SK-N-SH (cell line): ENCODE measurements at regions not wholly inside any gene's neighbourhood (a gene's known extent, or its start where the extent isn't known, plus 50 kb on each side); places are given as distances from the start of the nearest gene placed in this dataset.
"Not testable (repeated sequence)": the region's sequence is repeated elsewhere in the genome, so short reads cannot be mapped to it uniquely, and the experiment has no call there.

ENCODE experiments used
- CTCF ChIA-PET: fragments of 300-600, 350-600 bp; formaldehyde crosslinking; extraction: SDS; loops from one replicate; lab custom pipeline; 2021; lab: Yijun Ruan, JAX
- POLR2A ChIA-PET: fragments of 350-600 bp; sonication (Branson Sonifier 250); formaldehyde crosslinking; extraction: SDS; loops from one replicate; lab custom pipeline; 2020; ENCODE audit warnings: antibody characterized with exemption, inconsistent platforms; lab: Yijun Ruan, JAX
- DNase-seq: peaks from one replicate; pipeline ENCODE4 v3.0.0; 2012
- H2AFZ ChIP-seq: fragments of 200-600 bp; sonication (generic); 2 replicates; pipeline ENCODE4 v1.8.1; 2016; ENCODE audit warnings: antibody characterized with exemption, mild to moderate bottlenecking, low read depth
- H3F3A ChIP-seq: fragments of 200-600 bp; sonication (generic); replicated peaks from 2 replicates; pipeline ENCODE3; 2016; ENCODE audit warnings: antibody characterized with exemption, mild to moderate bottlenecking; ENCODE audit not compliant: insufficient read depth
- H3K27ac ChIP-seq, 2 experiments: fragments of 200-500 bp in 1 of 2; fragments of 200-600 bp in 1 of 2; sonication (Bioruptor generic) in 1 of 2; sonication (generic), shearing (Covaris generic) in 1 of 2; 2 replicates each; pipeline versions ENCODE4 v1.5.1 to v1.6.1; 2014 to 2016; ENCODE audit warnings: low read depth in 2 of 2, inconsistent platforms in 1 of 2, low read length in 1 of 2, mild to moderate bottlenecking in 1 of 2, mixed read lengths in 1 of 2
- H3K27me3 ChIP-seq: fragments of 200-600 bp; sonication (generic), shearing (Covaris generic); 2 replicates; pipeline ENCODE4 v1.6.1; 2016; ENCODE audit warnings: mixed run types; ENCODE audit not compliant: insufficient read depth
- H3K36me3 ChIP-seq, 2 experiments: fragments of 200-500 bp in 1 of 2; fragments of 200-600 bp in 1 of 2; sonication (Bioruptor generic) in 1 of 2; sonication (generic) in 1 of 2; replicated peaks in 1 of 2; 2 replicates each; pipeline versions ENCODE3 to v1.5.1; 2014 to 2016; ENCODE audit warnings: low read length in 1 of 2, mild to moderate bottlenecking in 1 of 2; ENCODE audit not compliant: insufficient read depth in 2 of 2, control insufficient read depth in 1 of 2
- H3K4me1 ChIP-seq, 2 experiments: fragments of 200-500 bp in 1 of 2; fragments of 200-600 bp in 1 of 2; sonication (Bioruptor generic) in 1 of 2; sonication (generic), shearing (Covaris generic) in 1 of 2; 2 replicates each; pipeline versions ENCODE4 v1.5.1 to v1.6.1; 2014 to 2016; ENCODE audit warnings: low read depth in 1 of 2, low read length in 1 of 2, mixed run types in 1 of 2; ENCODE audit not compliant: insufficient read depth in 2 of 2, control insufficient read depth in 1 of 2
- H3K4me2 ChIP-seq: fragments of 200-600 bp; sonication (generic), shearing (Covaris generic); 2 replicates; pipeline ENCODE4 v1.6.1; 2017; ENCODE audit warnings: mixed run types
- H3K4me3 ChIP-seq, 2 experiments: fragments of 200-500 bp in 1 of 2; fragments of 200-600 bp in 1 of 2; sonication (Bioruptor generic) in 1 of 2; sonication (generic), shearing (Covaris generic) in 1 of 2; 2 replicates each; pipeline versions ENCODE4 v1.5.1 to v1.8.1; 2014 to 2016; ENCODE audit warnings: low read depth in 2 of 2, inconsistent platforms in 1 of 2, low read length in 1 of 2, mild to moderate bottlenecking in 1 of 2, mixed read lengths in 1 of 2, moderate library complexity in 1 of 2
- H3K79me2 ChIP-seq: fragments of 200-600 bp; sonication (generic); 2 replicates; pipeline ENCODE4 v1.8.1; 2017; ENCODE audit warnings: mild to moderate bottlenecking; ENCODE audit not compliant: insufficient read depth
- H3K9ac ChIP-seq: fragments of 200-600 bp; sonication (generic); 2 replicates; pipeline ENCODE4 v1.6.1; 2017; ENCODE audit warnings: mixed run types
- H3K9me2 ChIP-seq: fragments of 200-600 bp; sonication (generic); 2 replicates; pipeline ENCODE4 v1.6.1; 2017; ENCODE audit warnings: mixed run types
- H3K9me3 ChIP-seq: fragments of 200-600 bp; sonication (generic); 2 replicates; pipeline ENCODE4 v1.6.1; 2017; ENCODE audit warnings: mixed run types, mild to moderate bottlenecking, moderate library complexity
- H4K20me1 ChIP-seq: fragments of 200-600 bp; sonication (generic); 2 replicates; pipeline ENCODE4 v1.6.1; 2017; ENCODE audit warnings: mild to moderate bottlenecking, mixed run types; ENCODE audit not compliant: insufficient read depth
- CHD2 ChIP-seq: fragments of 150-350 bp; IDR thresholded peaks from 2 replicates; pipeline ENCODE4 v1.6.1; 2018; ENCODE audit warnings: low read length; ENCODE audit not compliant: partially characterized antibody
- EP300 ChIP-seq, 2 experiments: IDR thresholded peaks; 2 replicates each; pipeline versions ENCODE4 v1.4.0 to v1.6.1; 2012; ENCODE audit warnings: borderline replicate concordance in 1 of 2, low read depth in 1 of 2, low read length in 1 of 2
- EZH2phosphoT487 ChIP-seq: fragments of 200-600 bp; sonication (generic); IDR thresholded peaks from 2 replicates; pipeline ENCODE4 v1.6.1; 2017; ENCODE audit warnings: low read depth, mixed run types, mild to moderate bottlenecking, antibody characterized with exemption, moderate library complexity, borderline replicate concordance
- FOXJ3 ChIP-seq: sonication (generic); formaldehyde crosslinking; IDR thresholded peaks from 2 replicates; pipeline ENCODE4 v1.5.1; 2020; ENCODE audit warnings: mild to moderate bottlenecking, missing genetic modification reagents
- FOXM1 ChIP-seq: IDR thresholded peaks from 2 replicates; pipeline ENCODE4 v1.4.0; 2012; ENCODE audit warnings: low read depth, mild to moderate bottlenecking
- POLR2AphosphoS5 ChIP-seq: IDR thresholded peaks from 2 replicates; pipeline ENCODE4 v1.6.1; 2012; ENCODE audit warnings: low read depth, low read length
- RCOR1 ChIP-seq: fragments of 150-350 bp; IDR thresholded peaks from 2 replicates; pipeline ENCODE4 v1.6.1; 2017; ENCODE audit warnings: antibody characterized with exemption, low read length
- RFX5 ChIP-seq: IDR thresholded peaks from 2 replicates; pipeline ENCODE4 v1.6.1; 2012; ENCODE audit warnings: mild to moderate bottlenecking, improper control_type of control experiment, low read length
- TAF1 ChIP-seq: IDR thresholded peaks from 2 replicates; pipeline ENCODE4 v1.6.1; 2012; ENCODE audit warnings: low read depth, mild to moderate bottlenecking, low read length, moderate library complexity, borderline replicate concordance
- WGBS: methylation state at CpG from one replicate; pipeline ENCODE4 v1.1.6; 2017; ENCODE audit warnings: low lambda C conversion rate; 5-methylcytosine and 5-hydroxymethylcytosine counted together
- TF ChIP-seq, protein P1 (sequence below): IDR thresholded peaks from 2 replicates; pipeline ENCODE4; 2012
- TF ChIP-seq, protein P2 (sequence below): fragments of 150-350 bp; IDR thresholded peaks from 2 replicates; pipeline ENCODE4 v1.6.1; 2016; ENCODE audit warnings: mild to moderate bottlenecking, low read depth, low read length
- TF ChIP-seq, protein P3 (sequence below): fragments of 200-600 bp; sonication (generic); IDR thresholded peaks from 2 replicates; pipeline ENCODE4 v1.6.1; 2017; ENCODE audit warnings: antibody characterized with exemption, mild to moderate bottlenecking, moderate library complexity
- TF ChIP-seq, protein P4 (sequence below): fragments of 150-350 bp; IDR thresholded peaks from 2 replicates; pipeline ENCODE4 v1.6.1; 2017; ENCODE audit warnings: antibody characterized with exemption, low read length, low read depth, borderline replicate concordance

- TF ChIP-seq, protein P1, sequence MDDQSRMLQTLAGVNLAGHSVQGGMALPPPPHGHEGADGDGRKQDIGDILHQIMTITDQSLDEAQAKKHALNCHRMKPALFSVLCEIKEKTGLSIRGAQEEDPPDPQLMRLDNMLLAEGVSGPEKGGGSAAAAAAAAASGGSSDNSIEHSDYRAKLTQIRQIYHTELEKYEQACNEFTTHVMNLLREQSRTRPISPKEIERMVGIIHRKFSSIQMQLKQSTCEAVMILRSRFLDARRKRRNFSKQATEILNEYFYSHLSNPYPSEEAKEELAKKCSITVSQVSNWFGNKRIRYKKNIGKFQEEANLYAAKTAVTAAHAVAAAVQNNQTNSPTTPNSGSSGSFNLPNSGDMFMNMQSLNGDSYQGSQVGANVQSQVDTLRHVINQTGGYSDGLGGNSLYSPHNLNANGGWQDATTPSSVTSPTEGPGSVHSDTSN = no peak
- TF ChIP-seq CHD2 = no peak
- TF ChIP-seq, protein P2, sequence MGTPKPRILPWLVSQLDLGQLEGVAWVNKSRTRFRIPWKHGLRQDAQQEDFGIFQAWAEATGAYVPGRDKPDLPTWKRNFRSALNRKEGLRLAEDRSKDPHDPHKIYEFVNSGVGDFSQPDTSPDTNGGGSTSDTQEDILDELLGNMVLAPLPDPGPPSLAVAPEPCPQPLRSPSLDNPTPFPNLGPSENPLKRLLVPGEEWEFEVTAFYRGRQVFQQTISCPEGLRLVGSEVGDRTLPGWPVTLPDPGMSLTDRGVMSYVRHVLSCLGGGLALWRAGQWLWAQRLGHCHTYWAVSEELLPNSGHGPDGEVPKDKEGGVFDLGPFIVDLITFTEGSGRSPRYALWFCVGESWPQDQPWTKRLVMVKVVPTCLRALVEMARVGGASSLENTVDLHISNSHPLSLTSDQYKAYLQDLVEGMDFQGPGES = no peak
Observed at GRCh38 chr20:55522296-55522815, 483.0 kb downstream of the CBLN4 start (continued).

DNA sequence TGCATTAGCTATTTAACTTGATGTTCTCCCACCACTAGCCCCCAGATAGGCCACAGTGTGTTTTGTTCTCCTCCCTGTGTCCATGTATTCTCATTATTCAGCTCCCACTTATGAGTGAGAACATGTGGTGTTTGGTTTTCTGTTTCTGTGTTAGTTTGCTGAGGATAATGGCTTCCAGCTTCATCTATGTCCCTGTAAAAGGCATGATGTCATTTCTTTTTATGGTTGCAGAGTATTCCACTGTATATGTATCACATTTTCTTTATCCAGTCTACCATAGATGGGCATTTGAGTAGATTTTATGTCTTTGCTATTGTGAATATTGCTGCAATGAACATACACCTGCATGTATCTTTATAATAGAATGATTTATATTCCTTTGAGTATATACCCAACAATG, 487.7 kb downstream of the CBLN4 start:
- H3K9me3 ChIP-seq, H3K4me2 ChIP-seq, H2AFZ ChIP-seq, POLR2A ChIA-PET, H3F3A ChIP-seq, H3K4me3 ChIP-seq, H3K9ac ChIP-seq, H3K9me2 ChIP-seq, H3K79me2 ChIP-seq, DNase-seq, H3K27me3 ChIP-seq, H3K27ac ChIP-seq, H3K4me1 ChIP-seq, H3K36me3 ChIP-seq, H4K20me1 ChIP-seq: not testable (repeated sequence)
- CTCF ChIA-PET = interaction anchor here (1.5 kb wide), 1 partner anchor 40 kb away, joined by 3 read pairs; no protein-coding TSS in a partner anchor

DNA sequence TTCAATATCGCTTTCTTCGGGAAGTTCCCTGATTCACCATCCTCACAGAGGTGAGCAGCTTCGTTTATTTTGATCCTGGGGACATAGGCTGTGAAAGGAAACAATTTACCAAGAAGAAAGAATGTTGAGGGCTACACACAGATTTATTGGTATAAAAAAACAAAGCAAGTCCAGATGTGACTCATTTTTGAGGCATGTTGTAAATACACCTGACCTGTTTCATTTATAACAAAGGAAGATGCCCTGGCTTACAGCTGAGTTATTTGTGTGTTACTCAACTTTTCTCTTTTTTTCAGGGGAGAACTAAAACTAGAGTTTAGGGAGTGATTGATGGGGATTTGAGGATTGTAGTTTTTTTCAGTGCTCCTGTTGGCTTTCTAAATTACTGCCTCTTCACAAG, 489.5 kb downstream of the CBLN4 start:
- Histone ChIP-seq H3K9me3 (no peaks in the 10 kb centered on the region), H3K79me2 (no peaks in the 10 kb centered on the region), H3K4me1 (no peaks in the 10 kb centered on the region), H3F3A (no peaks in the 10 kb centered on the region), H4K20me1 (no peaks in the 10 kb centered on the region), H3K4me2 (no peak overlapping the region), H3K4me3 (no peak overlapping the region), H2AFZ (no peak overlapping the region), H3K9ac (no peak overlapping the region)
- no peak for TF ChIP-seq TAF1
- TF ChIP-seq POLR2AphosphoS5 = no peak
- TF ChIP-seq EP300 (IDR thresholded peaks at IDR 0.05; ENCODE audit: borderline replicate concordance in 1 of 2, low read depth in 1 of 2, low read length in 1 of 2) = no peak
- TF ChIP-seq, protein P3, sequence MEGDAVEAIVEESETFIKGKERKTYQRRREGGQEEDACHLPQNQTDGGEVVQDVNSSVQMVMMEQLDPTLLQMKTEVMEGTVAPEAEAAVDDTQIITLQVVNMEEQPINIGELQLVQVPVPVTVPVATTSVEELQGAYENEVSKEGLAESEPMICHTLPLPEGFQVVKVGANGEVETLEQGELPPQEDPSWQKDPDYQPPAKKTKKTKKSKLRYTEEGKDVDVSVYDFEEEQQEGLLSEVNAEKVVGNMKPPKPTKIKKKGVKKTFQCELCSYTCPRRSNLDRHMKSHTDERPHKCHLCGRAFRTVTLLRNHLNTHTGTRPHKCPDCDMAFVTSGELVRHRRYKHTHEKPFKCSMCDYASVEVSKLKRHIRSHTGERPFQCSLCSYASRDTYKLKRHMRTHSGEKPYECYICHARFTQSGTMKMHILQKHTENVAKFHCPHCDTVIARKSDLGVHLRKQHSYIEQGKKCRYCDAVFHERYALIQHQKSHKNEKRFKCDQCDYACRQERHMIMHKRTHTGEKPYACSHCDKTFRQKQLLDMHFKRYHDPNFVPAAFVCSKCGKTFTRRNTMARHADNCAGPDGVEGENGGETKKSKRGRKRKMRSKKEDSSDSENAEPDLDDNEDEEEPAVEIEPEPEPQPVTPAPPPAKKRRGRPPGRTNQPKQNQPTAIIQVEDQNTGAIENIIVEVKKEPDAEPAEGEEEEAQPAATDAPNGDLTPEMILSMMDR = no peak
- no peak for TF ChIP-seq FOXJ3 (CRISPR knock-in tag)
- TF ChIP-seq RCOR1 = no peak
- TF ChIP-seq RFX5 = no peak
- no peak for TF ChIP-seq EZH2phosphoT487
- TF ChIP-seq FOXM1 = no peak
- TF ChIP-seq, protein P4, sequence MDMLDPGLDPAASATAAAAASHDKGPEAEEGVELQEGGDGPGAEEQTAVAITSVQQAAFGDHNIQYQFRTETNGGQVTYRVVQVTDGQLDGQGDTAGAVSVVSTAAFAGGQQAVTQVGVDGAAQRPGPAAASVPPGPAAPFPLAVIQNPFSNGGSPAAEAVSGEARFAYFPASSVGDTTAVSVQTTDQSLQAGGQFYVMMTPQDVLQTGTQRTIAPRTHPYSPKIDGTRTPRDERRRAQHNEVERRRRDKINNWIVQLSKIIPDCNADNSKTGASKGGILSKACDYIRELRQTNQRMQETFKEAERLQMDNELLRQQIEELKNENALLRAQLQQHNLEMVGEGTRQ = no peak
- TF ChIP-seq, protein P1 = no peak
- TF ChIP-seq, all 33 proteins: peak for 0
- ChIA-PET CTCF (no interaction called here), POLR2A (no interaction called here)
- 27% methylated on average over 3 of the region's 3 CpGs for WGBS
- Histone ChIP-seq H3K36me3 (no peaks in the 10 kb centered on the region), H3K27me3 (no peaks in the 10 kb centered on the region), H3K27ac (no peak overlapping the region), H3K9me2 (no peaks in the 10 kb centered on the region)
- DNase-seq = no peak
